ENCODE measurements at regions not wholly inside any gene's neighbourhood (a gene's known extent, or its start where the extent isn't known, plus 50 kb on each side); places are given as distances from the start of the nearest gene placed in this dataset.

- CTCF ChIA-PET = no interaction called here
- no peak for DNase-seq (ENCODE audit: extremely low spot score)
- POLR2A ChIA-PET = no interaction called here
- no peak for TF ChIP-seq CTCF (IDR thresholded peaks at IDR 0.05; ENCODE audit: control extremely low read depth, extremely low read depth, low read depth, missing control alignments)
Observed at GRCh38 chr18:32621034-32621433, 150.4 kb upstream of the GAREM1 start.

GRCh38 chr18:32618546-32618945 is 147.9 kb upstream of the GAREM1 start:
- TF ChIP-seq CTCF (IDR thresholded peaks at IDR 0.05; ENCODE audit: control extremely low read depth, extremely low read depth, low read depth, missing control alignments) = no peak
- ChIA-PET POLR2A (no interaction called here), CTCF (no interaction called here)
- no peak for DNase-seq (ENCODE audit: extremely low spot score)

- TF ChIP-seq CTCF (IDR thresholded peaks at IDR 0.05; ENCODE audit: control extremely low read depth, extremely low read depth, low read depth, missing control alignments) = no peak
- ChIA-PET CTCF (no interaction called here), POLR2A (no interaction called here)
- DNase-seq (ENCODE audit: extremely low spot score) = no peak
Observed at GRCh38 chr18:32613821-32614220, 143.1 kb upstream of the GAREM1 start.

- TF ChIP-seq CTCF (IDR thresholded peaks at IDR 0.05; ENCODE audit: control extremely low read depth, extremely low read depth, low read depth, missing control alignments) = no peak
- no peak for DNase-seq (ENCODE audit: extremely low spot score)
- ChIA-PET CTCF (no interaction called here), POLR2A (no interaction called here)
Observed at GRCh38 chr18:32612651-32613050, 142.0 kb upstream of the GAREM1 start.

- CTCF ChIA-PET = no interaction called here
- POLR2A ChIA-PET = no interaction called here
- no peak for TF ChIP-seq CTCF (IDR thresholded peaks at IDR 0.05; ENCODE audit: control extremely low read depth, extremely low read depth, low read depth, missing control alignments)
- DNase-seq (ENCODE audit: extremely low spot score) = no peak
Observed at GRCh38 chr18:32610176-32610575, 139.5 kb upstream of the GAREM1 start.

- CTCF ChIA-PET = no interaction called here
- POLR2A ChIA-PET = no interaction called here
- DNase-seq (ENCODE audit: extremely low spot score) = no peak
- no peak for TF ChIP-seq CTCF (IDR thresholded peaks at IDR 0.05; ENCODE audit: control extremely low read depth, extremely low read depth, low read depth, missing control alignments)
Observed at GRCh38 chr18:32607816-32608215, 137.1 kb upstream of the GAREM1 start.

- ChIA-PET POLR2A (no interaction called here), CTCF (interaction anchor here (1.1 to 1.5 kb wide), 3 partner anchors 10 to 321 kb away, joined by 3 read pairs; no protein-coding TSS in a partner anchor)
- no peak for DNase-seq (ENCODE audit: extremely low spot score)
- no peak for TF ChIP-seq CTCF (IDR thresholded peaks at IDR 0.05; ENCODE audit: control extremely low read depth, extremely low read depth, low read depth, missing control alignments)
Observed at GRCh38 chr18:32598144-32598543, 127.5 kb upstream of the GAREM1 start.
